Fibroblast of skin of left quadriceps (primary cell): ENCODE measurements at regions not wholly inside any gene's neighbourhood (a gene's known extent, or its start where the extent isn't known, plus 50 kb on each side); places are given as distances from the start of the nearest gene placed in this dataset.
"Not testable (repeated sequence)": the region's sequence is repeated elsewhere in the genome, so short reads cannot be mapped to it uniquely, and the experiment has no call there.

ENCODE experiments used
- DNase-seq, 2 experiments: peaks; one replicate each; pipeline ENCODE4 v3.0.0-alpha.2; 2013; ENCODE audit warnings: low read depth in 2 of 2

DNA sequence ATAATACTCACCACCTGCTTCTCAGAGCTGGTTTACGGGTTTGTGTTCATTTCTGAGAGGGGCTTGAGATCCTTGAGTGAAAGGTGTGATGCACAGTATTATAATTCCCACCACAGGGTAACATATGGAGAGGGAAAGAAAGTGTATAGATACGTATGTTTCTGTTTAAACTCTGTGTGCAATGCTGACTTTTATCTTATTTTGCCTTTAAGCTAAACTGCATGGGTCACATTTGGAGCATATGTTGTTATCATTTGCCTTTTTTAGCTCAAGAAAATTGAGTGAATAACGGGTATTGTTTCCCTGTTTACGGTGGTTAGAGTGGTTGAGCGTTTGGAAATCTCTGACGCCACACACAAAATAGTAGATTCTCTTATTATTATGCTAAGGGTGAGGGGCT lies 191.1 kb upstream of the NFIA start:
- DNase-seq = no peak

GRCh38 chr1:60890664-60891063 lies 191.7 kb upstream of the NFIA start:
- no peak for DNase-seq

DNA sequence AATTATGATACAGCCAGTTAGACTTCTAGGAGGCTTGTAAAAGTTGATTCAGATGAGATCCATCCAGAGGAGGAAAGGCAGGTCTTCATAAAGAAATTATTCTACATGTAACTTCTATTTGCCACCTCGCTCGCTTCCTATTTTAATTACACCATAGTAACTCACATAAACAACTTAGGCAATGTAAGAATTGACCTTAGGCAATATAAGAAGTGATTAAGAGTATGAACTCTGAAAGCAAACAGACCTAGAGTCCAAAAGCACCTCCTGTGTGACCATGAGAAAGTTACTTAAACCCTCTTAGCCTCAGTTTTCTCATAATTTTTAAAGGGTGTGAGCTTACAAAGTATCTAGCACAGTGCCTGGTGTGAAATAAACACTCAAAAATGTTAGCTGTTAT lies 192.7 kb upstream of the NFIA start:
- no peak for DNase-seq

GRCh38 chr1:60888126-60888525 lies 194.2 kb upstream of the NFIA start:
- DNase-seq = no peak

DNA sequence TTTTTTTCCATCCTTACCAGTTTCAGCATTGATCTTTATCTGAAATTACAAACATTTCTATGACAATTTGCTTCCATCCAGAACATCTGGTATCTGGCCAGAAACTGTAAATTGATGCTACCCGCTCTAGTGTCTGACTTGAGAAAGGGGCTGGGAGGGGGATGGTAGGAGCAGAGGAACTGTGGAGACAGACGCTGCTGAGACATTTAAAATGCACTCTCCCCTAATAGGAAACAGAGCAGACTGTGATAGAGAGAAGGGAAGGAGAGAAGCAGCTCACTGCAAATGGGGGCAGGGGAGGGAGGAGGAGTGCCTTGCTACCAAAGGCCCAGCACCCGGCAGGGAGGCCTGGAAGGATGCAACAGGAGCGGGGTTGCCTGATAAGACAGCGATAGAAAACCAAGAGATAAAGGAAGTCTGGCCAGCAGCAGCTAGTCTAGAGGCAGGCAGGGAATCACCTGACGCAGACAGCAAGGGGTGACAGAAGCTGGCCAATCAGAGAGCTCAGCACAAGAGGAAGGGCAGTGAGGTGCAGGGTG lies 195.5 kb upstream of the NFIA start:
- DNase-seq = no peak

DNA sequence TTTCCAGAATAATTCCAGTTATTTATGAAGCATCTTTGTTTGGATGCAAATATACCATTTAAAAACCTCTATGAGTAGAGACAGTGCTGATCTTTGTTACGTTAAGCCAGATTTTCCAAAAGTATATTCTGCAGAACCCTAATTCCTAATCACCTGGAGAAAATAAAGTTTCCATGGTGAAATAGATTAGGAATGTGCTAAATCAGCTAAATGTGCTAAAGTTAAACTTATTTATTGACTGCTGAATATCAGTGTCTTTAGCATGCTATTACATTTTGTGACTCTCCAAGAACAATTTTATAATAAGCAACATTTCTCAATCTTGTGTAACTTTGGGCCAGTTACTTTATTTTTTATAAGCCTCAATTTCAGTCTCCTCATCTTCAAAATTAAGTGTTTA lies 196.3 kb upstream of the NFIA start:
- no peak for DNase-seq

DNA sequence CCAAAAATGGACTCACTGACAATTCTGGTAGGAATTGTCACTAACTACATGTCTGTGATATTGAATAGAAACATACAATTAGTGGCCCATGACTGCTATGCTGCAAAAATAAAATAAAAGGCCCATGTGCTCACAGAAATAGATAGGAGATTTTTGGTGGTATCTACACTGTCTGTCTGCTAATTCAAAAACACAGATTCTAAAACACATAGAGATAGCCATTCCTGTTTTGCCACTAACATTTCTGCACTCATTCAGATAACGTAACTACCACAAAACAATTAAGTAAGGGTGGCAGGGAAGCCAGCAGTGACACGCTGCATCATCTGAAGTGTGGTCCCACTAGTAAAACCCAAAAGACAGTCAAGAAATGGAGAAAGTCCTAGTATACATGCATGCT lies 202.2 kb upstream of the NFIA start:
- DNase-seq = no peak

DNA sequence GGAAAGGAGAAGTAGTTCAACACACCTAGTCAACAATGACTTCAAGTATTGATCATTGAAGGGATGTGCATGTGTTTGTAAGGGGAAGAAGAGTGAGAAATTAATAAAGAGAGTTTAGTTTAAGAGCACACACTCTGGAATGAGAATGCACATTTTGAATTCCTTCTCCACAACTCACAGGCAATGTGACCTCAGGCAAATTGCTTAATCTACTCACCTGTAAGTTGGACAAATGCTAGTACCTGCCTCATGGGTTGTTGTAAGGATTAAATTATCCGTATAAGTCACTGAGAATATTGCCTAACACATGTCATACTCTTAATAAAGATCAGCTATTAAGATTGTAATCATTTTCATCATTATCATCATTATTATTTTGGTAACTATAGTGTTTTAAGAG lies 204.0 kb upstream of the NFIA start:
- no peak for DNase-seq

GRCh38 chr1:60877376-60877775 lies 205.0 kb upstream of the NFIA start:
- no peak for DNase-seq

- DNase-seq = no peak
Measured at GRCh38 chr1:60876952-60877351, 205.4 kb upstream of the NFIA start.

DNA sequence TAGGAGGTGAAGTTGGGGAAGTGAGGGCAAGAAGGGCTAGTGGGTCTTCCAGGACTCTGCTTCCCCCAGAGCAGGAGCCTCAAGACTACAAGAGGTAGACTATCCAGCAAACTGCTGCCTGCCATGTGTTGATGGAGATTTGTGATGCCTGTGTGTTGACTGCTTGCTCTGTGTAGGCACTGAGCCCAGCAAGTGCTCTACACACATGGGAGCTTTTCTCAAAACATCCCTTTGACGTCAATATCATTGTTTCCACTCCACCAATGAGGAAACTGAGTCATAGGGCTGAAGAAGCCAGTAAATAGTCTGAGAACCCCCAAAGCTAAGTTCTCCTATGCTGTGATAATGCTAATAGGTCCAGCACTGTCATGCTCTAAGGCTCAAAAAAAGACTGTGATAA lies 207.2 kb upstream of the NFIA start:
- no peak for DNase-seq

GRCh38 chr1:60874718-60875117 lies 207.6 kb upstream of the NFIA start:
- DNase-seq = no peak

DNA sequence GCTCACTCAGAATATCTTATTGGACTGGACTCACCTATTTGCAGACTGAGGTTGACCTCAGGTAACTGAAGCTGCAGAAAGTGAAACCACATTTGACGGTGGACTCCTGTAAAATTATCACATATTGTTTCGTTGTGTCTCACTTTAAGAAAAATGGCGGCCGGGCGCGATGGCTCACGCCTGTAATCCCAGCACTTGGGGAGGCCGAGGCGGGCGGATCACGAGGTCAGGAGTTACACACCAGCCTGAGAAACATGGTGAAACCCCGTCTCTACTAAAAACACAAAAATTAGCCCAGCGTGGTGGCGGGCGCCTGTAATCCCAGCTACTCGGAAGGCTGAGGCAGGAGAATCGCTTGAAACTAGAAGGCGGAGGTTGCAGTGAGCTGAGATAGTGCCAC lies 209.0 kb upstream of the NFIA start:
- DNase-seq = not testable (repeated sequence)

DNA sequence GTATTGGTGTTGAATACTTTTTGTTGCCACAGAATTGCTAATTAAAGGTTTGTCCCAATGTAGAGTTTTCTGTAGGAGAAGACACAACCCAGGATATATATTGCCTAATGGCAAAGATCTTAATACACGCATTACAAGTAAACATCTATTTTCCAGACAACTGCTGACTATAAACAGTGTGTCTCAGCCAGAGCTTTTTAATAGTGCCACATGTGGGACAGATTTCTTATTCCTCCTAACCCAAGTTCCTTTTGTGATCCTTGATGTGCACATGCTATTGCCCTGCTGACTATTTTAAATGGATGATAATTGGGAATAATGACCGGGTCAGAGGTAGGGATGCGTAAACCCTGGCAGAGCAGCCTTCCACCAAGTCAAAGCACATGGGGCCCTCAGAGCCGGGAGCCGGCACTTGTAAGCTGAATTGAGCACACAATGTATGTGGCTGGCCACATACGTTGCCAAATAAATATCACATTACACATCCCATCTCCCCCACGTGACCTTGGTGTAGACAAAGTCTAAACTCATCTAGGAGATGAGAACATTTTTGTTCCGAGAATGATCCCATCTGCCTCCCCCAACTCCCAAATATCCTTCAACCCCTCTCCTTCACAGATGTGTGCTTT lies 209.8 kb upstream of the NFIA start:
- DNase-seq = no peak

DNA sequence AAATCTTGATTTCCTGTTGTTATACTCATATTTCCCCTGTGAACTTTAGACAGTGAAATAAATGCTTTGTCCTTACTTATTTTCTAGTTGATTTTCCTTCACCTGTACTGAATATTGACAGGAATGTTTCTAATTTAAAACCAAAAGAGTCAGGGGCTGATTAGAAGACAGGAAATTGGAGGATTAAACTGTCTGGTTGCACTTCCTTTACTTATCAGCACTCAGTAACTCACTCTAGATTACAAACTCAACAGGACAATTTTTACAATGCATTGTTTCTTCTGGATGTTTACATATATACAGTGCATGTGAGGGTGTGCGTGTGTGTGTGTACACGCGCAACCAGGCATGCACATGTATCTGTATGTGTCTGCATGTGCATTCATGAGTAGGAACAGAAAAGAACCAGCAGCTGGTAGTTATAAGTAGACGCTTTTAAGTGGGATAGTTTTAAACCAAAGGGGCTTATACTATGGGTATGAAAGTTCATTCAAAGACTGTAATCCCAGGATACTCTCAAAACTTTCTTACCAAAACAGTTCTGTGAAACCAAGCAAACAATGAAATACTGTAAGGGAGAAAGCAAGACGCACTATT lies 212.0 kb upstream of the NFIA start:
- DNase-seq = no peak

GRCh38 chr1:60868901-60869663 lies 213.3 kb upstream of the NFIA start:
- no peak for DNase-seq

DNA sequence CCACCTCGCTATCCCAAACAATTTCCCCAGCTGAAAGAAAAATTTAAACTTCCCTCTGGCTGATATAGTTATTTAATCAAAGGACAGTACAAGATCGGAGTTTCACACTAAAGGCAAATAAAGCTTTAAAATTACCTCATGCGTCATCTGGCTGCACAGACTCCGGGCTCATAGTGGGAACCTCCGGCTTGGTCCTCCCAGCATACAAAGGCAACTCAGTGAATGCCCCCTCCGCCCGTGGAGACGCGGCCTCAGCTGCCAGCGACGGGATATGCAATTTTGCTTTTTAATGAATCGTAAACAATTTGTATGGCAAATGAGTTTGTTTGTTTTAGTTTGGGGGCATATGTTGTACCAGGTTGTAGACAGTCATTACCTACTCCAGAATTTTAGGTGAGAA lies 214.6 kb upstream of the NFIA start:
- DNase-seq = no peak

GRCh38 chr1:60866917-60867531 lies 215.3 kb upstream of the NFIA start:
- DNase-seq = peak; percentile 32 to 44

DNA sequence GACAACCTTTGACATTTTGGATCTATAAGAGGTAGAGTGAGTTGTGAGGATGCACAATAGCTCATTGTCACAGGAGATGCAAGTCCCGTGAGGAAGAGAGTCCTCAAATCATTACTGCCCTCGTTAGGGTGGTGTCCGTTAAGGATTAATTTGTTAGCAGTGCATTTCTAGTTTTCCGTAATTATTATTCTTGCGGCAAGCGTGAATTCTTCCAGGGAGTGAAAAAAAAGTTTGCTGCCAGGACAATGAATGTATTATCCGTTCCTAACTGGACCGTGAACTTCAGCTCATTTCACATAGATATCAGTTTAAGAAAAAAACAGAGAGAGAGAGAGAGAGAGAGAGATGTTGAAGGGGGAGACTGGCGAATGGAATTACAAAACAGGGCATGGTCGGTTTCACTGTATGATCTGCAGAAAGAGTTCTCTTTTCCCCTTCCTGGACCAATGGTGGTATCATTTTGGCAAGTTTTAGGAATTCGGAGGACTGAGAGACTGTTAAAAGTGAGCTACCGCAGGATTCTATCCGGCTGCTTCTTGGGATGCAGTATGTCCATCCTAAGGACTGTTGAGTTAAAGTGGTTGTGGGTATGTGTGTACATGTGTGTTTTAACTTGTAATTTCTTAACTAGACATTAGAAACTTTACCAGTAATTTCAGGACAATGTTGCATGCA lies 216.0 kb upstream of the NFIA start:
- no peak for DNase-seq

DNA sequence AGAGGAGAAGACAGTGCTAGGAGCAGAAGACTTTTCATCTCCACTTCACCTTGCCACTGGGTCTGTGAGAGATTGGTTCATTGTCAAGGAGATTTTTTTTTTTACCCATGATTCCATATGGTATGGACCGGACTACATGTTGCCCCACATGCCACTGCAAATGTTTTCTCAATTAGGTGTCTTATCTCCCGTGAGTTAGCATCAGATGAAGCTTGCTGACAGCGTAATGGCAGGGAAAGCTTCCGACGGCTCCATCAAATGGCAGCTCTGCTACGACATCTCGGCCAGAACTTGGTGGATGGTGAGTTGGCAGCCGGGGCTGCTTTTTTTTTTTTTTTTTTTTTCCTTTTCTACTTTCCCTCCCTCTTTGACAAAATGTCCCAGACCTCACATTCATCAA lies 217.2 kb upstream of the NFIA start:
- no peak for DNase-seq

DNA sequence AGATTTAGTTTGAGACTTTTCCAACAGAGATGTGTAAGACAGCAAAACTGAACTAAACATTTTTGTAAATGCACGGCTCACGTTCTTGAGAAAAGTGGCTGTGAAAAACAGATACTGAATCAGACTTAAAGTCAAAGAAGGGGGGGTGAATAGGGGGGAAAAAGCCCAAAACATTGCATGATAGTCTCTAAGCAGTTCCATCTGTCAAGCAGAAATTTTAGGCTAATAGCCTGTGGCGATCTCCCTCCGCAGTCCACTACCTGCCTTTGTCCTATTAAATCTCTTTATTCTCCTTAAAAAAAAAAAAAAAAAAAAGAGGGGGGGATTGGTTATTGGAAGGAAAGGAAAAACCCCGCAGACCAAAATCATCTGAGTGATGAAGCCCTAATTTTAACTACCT lies 217.6 kb upstream of the NFIA start:
- no peak for DNase-seq

GRCh38 chr1:60863131-60863530 lies 219.2 kb upstream of the NFIA start:
- no peak for DNase-seq
